Hepatocyte (in vitro differentiated cells): ENCODE measurements at regions not wholly inside any gene's neighbourhood (a gene's known extent, or its start where the extent isn't known, plus 50 kb on each side); places are given as distances from the start of the nearest gene placed in this dataset.

Source experiments
- DNase-seq: peaks from one replicate; pipeline ENCODE4 v3.0.0-alpha.2; 2016; ENCODE audit warnings: low spot score
- H2AFZ ChIP-seq: fragments of 200-600 bp; sonication (generic); 2 replicates; pipeline ENCODE4 v1.6.0; 2016; ENCODE audit warnings: antibody characterized with exemption, mild to moderate bottlenecking
- H3K27ac ChIP-seq: fragments of 200-600 bp; sonication (generic); 2 replicates; pipeline ENCODE4 v1.5.1; 2016; ENCODE audit warnings: mild to moderate bottlenecking
- H3K27me3 ChIP-seq: fragments of 200-600 bp; sonication (generic); 2 replicates; pipeline ENCODE4 v1.6.1; 2016
- H3K36me3 ChIP-seq: fragments of 200-600 bp; sonication (generic); replicated peaks from 2 replicates; pipeline ENCODE4 v1.5.1; 2016; ENCODE audit warnings: low read depth; ENCODE audit not compliant: insufficient read depth
- H3K4me1 ChIP-seq: fragments of 200-600 bp; sonication (generic); 2 replicates; pipeline ENCODE4 v1.5.1; 2016; ENCODE audit warnings: mild to moderate bottlenecking, moderate library complexity; ENCODE audit not compliant: insufficient read depth
- H3K4me2 ChIP-seq: fragments of 200-600 bp; sonication (generic); 2 replicates; pipeline ENCODE4 v1.6.0; 2016
- H3K4me3 ChIP-seq: fragments of 200-600 bp; sonication (generic); 2 replicates; pipeline ENCODE4 v1.5.1; 2016; ENCODE audit warnings: mild to moderate bottlenecking
- H3K79me2 ChIP-seq: fragments of 200-600 bp; sonication (generic); 2 replicates; pipeline ENCODE4 v1.6.0; 2017; ENCODE audit warnings: mild to moderate bottlenecking
- H3K9me2 ChIP-seq: fragments of 200-600 bp; sonication (generic); replicated peaks from 2 replicates; pipeline ENCODE4 v1.6.0; 2017; ENCODE audit warnings: mild to moderate bottlenecking; ENCODE audit not compliant: insufficient read depth
- H3K9me3 ChIP-seq: fragments of 200-600 bp; sonication (generic); 2 replicates; pipeline ENCODE4 v1.5.1; 2016; ENCODE audit warnings: low read depth, mild to moderate bottlenecking
- H4K20me1 ChIP-seq: fragments of 200-600 bp; sonication (generic); 2 replicates; pipeline ENCODE4 v1.6.0; 2016; ENCODE audit warnings: mild to moderate bottlenecking; ENCODE audit not compliant: insufficient read depth, poor library complexity, severe bottlenecking
- EZH2 ChIP-seq: fragments of 200-600 bp; sonication (generic); IDR thresholded peaks from 2 replicates; pipeline ENCODE4 v1.6.1; 2016; ENCODE audit warnings: antibody characterized with exemption, mild to moderate bottlenecking, borderline replicate concordance
- EZH2phosphoT487 ChIP-seq: fragments of 200-600 bp; sonication (generic); IDR thresholded peaks from one replicate; pipeline ENCODE4 v1.6.1; 2018; ENCODE audit warnings: antibody characterized with exemption, mild to moderate bottlenecking, low read depth, moderate library complexity; ENCODE audit not compliant: unreplicated experiment, severe bottlenecking
- WGBS: methylation state at CpG from one replicate; pipeline ENCODE4 v1.1.6; 2016; ENCODE audit warnings: low lambda C conversion rate; ENCODE audit errors: missing lambda C conversion rate; 5-methylcytosine and 5-hydroxymethylcytosine counted together
- TF ChIP-seq, protein P1 (sequence below): fragments of 200-600 bp; sonication (generic); IDR thresholded peaks from 2 replicates; pipeline ENCODE4 v1.5.1; 2016; ENCODE audit warnings: antibody characterized with exemption, mild to moderate bottlenecking; ENCODE audit not compliant: poor library complexity

DNA sequence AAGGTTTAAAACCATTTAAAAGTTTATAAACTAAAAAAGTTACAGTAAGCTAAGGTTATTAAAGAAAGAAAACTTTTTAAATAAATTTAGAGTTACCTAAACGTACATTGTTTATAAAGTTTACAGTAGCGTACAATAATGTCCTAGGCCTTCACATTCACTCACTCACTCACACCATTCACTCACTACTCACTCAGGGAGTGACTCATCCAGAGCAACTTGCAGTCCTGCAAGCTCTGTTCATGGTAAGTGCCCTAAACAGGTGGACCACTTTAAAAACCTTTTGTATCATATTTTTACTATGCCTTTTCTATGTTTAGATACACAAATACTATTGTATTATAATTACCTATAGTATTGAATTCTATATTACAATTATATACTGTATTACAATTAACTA is 190.8 kb upstream of the RASA1 start:
- Histone ChIP-seq H3K79me2 (no peaks in the 10 kb centered on the region), H3K9me3 (no peaks in the 10 kb centered on the region), H4K20me1 (no peaks in the 10 kb centered on the region), H3K27ac (no peak overlapping the region), H2AFZ (no peak overlapping the region), H3K4me2 (no peak overlapping the region), H3K4me1 (no peaks in the 10 kb centered on the region), H3K9me2 (no peaks in the 10 kb centered on the region), H3K4me3 (no peak overlapping the region), H3K27me3 (no peaks in the 10 kb centered on the region), H3K36me3 (no peaks in the 10 kb centered on the region)
- 85% methylated on average over 2 of the region's 2 CpGs for WGBS
- no peak for DNase-seq
- TF ChIP-seq, protein P1, sequence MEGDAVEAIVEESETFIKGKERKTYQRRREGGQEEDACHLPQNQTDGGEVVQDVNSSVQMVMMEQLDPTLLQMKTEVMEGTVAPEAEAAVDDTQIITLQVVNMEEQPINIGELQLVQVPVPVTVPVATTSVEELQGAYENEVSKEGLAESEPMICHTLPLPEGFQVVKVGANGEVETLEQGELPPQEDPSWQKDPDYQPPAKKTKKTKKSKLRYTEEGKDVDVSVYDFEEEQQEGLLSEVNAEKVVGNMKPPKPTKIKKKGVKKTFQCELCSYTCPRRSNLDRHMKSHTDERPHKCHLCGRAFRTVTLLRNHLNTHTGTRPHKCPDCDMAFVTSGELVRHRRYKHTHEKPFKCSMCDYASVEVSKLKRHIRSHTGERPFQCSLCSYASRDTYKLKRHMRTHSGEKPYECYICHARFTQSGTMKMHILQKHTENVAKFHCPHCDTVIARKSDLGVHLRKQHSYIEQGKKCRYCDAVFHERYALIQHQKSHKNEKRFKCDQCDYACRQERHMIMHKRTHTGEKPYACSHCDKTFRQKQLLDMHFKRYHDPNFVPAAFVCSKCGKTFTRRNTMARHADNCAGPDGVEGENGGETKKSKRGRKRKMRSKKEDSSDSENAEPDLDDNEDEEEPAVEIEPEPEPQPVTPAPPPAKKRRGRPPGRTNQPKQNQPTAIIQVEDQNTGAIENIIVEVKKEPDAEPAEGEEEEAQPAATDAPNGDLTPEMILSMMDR, result no peak
- TF ChIP-seq EZH2 (no peak), EZH2phosphoT487 (no peak)

DNA sequence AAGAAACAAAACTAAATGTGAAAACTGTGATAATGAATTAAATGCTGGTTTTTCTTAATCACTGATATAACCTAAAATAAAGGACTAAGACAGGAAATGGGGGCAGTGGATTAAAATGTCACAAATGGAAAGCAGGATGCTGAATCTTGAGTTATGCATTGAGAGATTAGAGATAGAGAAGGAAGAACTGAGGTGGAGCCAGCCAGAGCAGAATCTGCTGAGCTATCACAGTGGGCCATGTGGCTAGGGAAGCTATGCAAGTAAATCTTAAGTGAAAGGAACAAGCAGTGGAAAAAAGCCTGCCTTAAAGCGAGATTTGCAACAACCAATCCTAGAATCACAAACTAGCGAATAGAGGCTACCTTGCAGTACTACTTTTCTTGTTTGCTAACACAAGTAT is 188.5 kb upstream of the RASA1 start:
- no peak overlapping the region for H3K4me2 ChIP-seq
- no peaks in the 10 kb centered on the region for H3K27me3 ChIP-seq
- no peak overlapping the region for H2AFZ ChIP-seq
- TF ChIP-seq EZH2, result no peak
- TF ChIP-seq, protein P1, result no peak
- no peak for TF ChIP-seq EZH2phosphoT487
- H3K79me2 ChIP-seq, result no peaks in the 10 kb centered on the region
- no peaks in the 10 kb centered on the region for H3K9me3 ChIP-seq
- 98% methylated on average over 2 of the region's 2 CpGs for WGBS
- H3K4me1 ChIP-seq, result no peaks in the 10 kb centered on the region
- H3K4me3 ChIP-seq, result no peak overlapping the region
- H4K20me1 ChIP-seq, result no peaks in the 10 kb centered on the region
- H3K27ac ChIP-seq, result no peak overlapping the region
- no peak for DNase-seq
- no peaks in the 10 kb centered on the region for H3K36me3 ChIP-seq
- no peaks in the 10 kb centered on the region for H3K9me2 ChIP-seq

DNA sequence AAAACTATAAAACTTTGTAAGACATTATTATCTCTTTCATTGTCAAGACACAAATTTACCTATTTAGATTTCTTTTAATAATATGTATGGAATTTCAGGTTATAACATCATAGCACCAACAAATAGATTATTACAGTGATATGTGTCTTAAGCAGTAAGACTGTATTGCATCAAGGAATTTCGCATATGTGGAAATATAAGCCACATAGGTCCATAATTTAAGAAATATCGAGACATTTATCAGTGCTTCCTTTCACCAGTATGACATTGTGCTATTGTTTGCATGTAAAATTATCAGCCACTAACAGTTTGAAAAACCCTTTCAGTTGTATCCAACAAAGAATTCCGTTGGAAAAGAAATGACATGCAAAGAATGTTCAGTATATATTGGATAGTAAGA is 186.7 kb upstream of the RASA1 start:
- TF ChIP-seq EZH2phosphoT487, result no peak
- TF ChIP-seq, protein P1, result no peak
- no peak for TF ChIP-seq EZH2
- Histone ChIP-seq H3K36me3 (no peaks in the 10 kb centered on the region), H3K79me2 (no peaks in the 10 kb centered on the region), H3K27ac (no peak overlapping the region), H3K9me2 (no peaks in the 10 kb centered on the region), H3K9me3 (no peaks in the 10 kb centered on the region), H3K27me3 (no peaks in the 10 kb centered on the region), H3K4me2 (no peak overlapping the region), H4K20me1 (no peaks in the 10 kb centered on the region), H2AFZ (no peak overlapping the region), H3K4me3 (no peak overlapping the region), H3K4me1 (no peaks in the 10 kb centered on the region)
- DNase-seq, result no peak
- WGBS, result 80% methylated on average over 3 of the region's 3 CpGs
